ENCODE measurements at regions not wholly inside any gene's neighbourhood (a gene's known extent, or its start where the extent isn't known, plus 50 kb on each side); places are given as distances from the start of the nearest gene placed in this dataset.

DNA sequence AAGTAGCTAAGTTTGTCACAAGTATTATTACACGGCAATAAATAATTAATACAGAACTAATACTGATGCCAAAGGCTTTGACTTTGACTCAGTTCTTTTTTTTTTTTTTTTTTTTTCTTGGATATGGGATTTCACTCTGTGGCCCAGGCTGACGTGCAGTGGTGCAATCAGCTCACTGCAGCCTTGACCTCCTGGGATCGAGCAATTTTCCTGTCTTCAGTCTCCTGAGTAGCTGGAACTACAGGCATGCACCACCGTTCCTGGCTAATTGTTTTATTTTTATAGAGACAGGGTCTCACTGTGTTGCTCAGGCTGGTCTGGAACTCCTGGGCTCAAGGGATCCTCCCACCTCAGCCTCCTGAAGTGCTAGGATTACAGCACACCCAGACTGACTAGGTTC, 284.5 kb downstream of the SS18 start:
- ChIA-PET POLR2A (ENCODE audit: unreplicated experiment) (no interaction called here), CTCF (no interaction called here)
- Histone ChIP-seq H3K79me2 (ENCODE audit: low read depth) (no peaks in the 10 kb centered on the region), H3K4me2 (no peak overlapping the region), H3K27me3 (ENCODE audit: insufficient read depth, low read depth) (peaks cover 6% of the 10 kb centered on the region; the same call in 1 of the 2 replicates), H3K27ac (no peak overlapping the region), H3F3A (ENCODE audit: insufficient read depth, low read depth) (no peaks in the 10 kb centered on the region), H3K9me2 (ENCODE audit: insufficient read depth) (no peaks in the 10 kb centered on the region), H4K20me1 (ENCODE audit: insufficient read depth) (no peaks in the 10 kb centered on the region), H3K36me3 (ENCODE audit: low read depth) (no peaks in the 10 kb centered on the region), H3K4me3 (no peak overlapping the region), H3K4me1 (replicated peaks; ENCODE audit: insufficient read depth) (no peaks in the 10 kb centered on the region), H3K9me3 (ENCODE audit: insufficient read depth, low read depth) (no peaks in the 10 kb centered on the region), H2AFZ (no peak overlapping the region)
- intact Hi-C loops (cut with micrococcal nuclease; ENCODE audit: unreplicated experiment): no loop called here
- DNase-seq: no peak
- TF ChIP-seq, protein P1, sequence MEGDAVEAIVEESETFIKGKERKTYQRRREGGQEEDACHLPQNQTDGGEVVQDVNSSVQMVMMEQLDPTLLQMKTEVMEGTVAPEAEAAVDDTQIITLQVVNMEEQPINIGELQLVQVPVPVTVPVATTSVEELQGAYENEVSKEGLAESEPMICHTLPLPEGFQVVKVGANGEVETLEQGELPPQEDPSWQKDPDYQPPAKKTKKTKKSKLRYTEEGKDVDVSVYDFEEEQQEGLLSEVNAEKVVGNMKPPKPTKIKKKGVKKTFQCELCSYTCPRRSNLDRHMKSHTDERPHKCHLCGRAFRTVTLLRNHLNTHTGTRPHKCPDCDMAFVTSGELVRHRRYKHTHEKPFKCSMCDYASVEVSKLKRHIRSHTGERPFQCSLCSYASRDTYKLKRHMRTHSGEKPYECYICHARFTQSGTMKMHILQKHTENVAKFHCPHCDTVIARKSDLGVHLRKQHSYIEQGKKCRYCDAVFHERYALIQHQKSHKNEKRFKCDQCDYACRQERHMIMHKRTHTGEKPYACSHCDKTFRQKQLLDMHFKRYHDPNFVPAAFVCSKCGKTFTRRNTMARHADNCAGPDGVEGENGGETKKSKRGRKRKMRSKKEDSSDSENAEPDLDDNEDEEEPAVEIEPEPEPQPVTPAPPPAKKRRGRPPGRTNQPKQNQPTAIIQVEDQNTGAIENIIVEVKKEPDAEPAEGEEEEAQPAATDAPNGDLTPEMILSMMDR (conservative IDR thresholded peaks at IDR 0.05): no peak
- TF ChIP-seq EZH2 (IDR thresholded peaks at IDR 0.05; ENCODE audit: low read depth): no peak
- BruUV-seq (replicated peaks): no TSS peak

DNA sequence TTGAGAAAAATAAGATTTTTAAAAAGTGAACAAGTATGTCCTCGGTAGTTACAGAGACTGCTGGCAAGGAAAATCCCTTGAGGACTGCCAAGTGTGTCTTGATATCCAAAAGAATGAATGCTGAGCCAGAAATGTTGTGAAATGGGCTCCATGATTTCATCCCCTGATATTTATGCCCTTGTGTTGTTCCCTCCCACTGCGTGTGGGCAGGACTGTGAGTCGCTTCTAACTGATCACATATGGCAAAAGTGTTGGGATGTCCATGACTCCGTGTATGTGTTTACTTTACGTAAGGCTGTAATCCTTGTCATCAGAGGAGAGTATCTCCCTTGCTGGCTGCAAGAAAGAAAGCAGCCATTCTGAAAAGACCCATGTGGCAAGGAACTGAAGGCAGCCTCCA, 285.1 kb downstream of the SS18 start:
- CTCF ChIA-PET: no interaction called here
- Histone ChIP-seq H3F3A (ENCODE audit: insufficient read depth, low read depth) (no peaks in the 10 kb centered on the region), H3K4me2 (no peak overlapping the region), H3K79me2 (ENCODE audit: low read depth) (no peaks in the 10 kb centered on the region), H3K36me3 (ENCODE audit: low read depth) (no peaks in the 10 kb centered on the region), H3K27ac (no peak overlapping the region), H2AFZ (no peak overlapping the region), H3K9me2 (ENCODE audit: insufficient read depth) (no peaks in the 10 kb centered on the region), H3K4me1 (replicated peaks; ENCODE audit: insufficient read depth) (no peaks in the 10 kb centered on the region), H3K9me3 (ENCODE audit: insufficient read depth, low read depth) (no peaks in the 10 kb centered on the region), H3K27me3 (ENCODE audit: insufficient read depth, low read depth) (peaks cover 6% of the 10 kb centered on the region; the same call in 1 of the 2 replicates), H4K20me1 (ENCODE audit: insufficient read depth) (no peaks in the 10 kb centered on the region), H3K4me3 (no peak overlapping the region)
- no peak for DNase-seq
- TF ChIP-seq, protein P1 (conservative IDR thresholded peaks at IDR 0.05): no peak
- no peak for TF ChIP-seq EZH2 (IDR thresholded peaks at IDR 0.05; ENCODE audit: low read depth)
- intact Hi-C loops (cut with micrococcal nuclease; ENCODE audit: unreplicated experiment): no loop called here
- POLR2A ChIA-PET (ENCODE audit: unreplicated experiment): no interaction called here
- no TSS peak for BruUV-seq (replicated peaks)

DNA sequence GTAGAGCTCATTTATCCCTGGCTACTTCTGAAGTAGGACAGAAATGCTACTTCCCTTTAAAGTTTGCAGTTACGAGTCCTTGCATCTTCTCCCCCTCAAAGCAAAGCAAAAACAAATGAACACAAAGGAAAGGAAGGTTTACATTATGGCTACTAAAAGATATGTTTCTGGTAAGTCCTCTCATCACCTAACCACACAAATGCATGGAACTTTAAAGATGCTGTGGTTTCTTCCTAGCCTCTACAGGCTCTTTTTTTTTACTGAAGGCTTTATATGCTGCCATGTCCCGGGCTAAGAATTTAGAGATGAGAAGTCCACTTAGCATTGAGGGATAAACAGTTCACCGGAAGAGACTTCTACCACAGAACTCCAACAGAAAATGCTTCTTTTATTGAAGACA, 291.2 kb downstream of the SS18 start:
- H3K4me2 ChIP-seq: no peak overlapping the region

More for the DNA sequence above, 291.2 kb downstream of the SS18 start:
- BruUV-seq (replicated peaks): no TSS peak
- Histone ChIP-seq H3K9me2 (ENCODE audit: insufficient read depth) (no peaks in the 10 kb centered on the region), H4K20me1 (ENCODE audit: insufficient read depth) (no peaks in the 10 kb centered on the region), H3K9me3 (ENCODE audit: insufficient read depth, low read depth) (no peaks in the 10 kb centered on the region), H3K79me2 (ENCODE audit: low read depth) (no peaks in the 10 kb centered on the region), H3K36me3 (ENCODE audit: low read depth) (no peaks in the 10 kb centered on the region), H2AFZ (no peak overlapping the region), H3F3A (ENCODE audit: insufficient read depth, low read depth) (no peaks in the 10 kb centered on the region), H3K27ac (no peak overlapping the region), H3K4me1 (replicated peaks; ENCODE audit: insufficient read depth) (no peaks in the 10 kb centered on the region), H3K4me3 (no peak overlapping the region), H3K27me3 (ENCODE audit: insufficient read depth, low read depth) (peaks cover 6% of the 10 kb centered on the region; the same call in 1 of the 2 replicates)
- DNase-seq: no peak
- TF ChIP-seq EZH2 (IDR thresholded peaks at IDR 0.05; ENCODE audit: low read depth): no peak
- TF ChIP-seq, protein P1 (conservative IDR thresholded peaks at IDR 0.05): no peak
- CTCF ChIA-PET: no interaction called here
- intact Hi-C loops (cut with micrococcal nuclease; ENCODE audit: unreplicated experiment): no loop called here
- POLR2A ChIA-PET (ENCODE audit: unreplicated experiment): no interaction called here

Data from PC-9 (cell line).